ENCODE measurements at regions not wholly inside any gene's neighbourhood (a gene's known extent, or its start where the extent isn't known, plus 50 kb on each side); places are given as distances from the start of the nearest gene placed in this dataset.

GRCh38 chr2:131584380-131584779 is 56.7 kb downstream of the CCDC74A start:
- DNase-seq (ENCODE audit: low read depth, low spot score) (no peak), ATAC-seq (no peak)
- H3K9me3 ChIP-seq (ENCODE audit: control insufficient read depth, insufficient read depth, low read depth, low read length) = no peaks in the 10 kb centered on the region
- peaks cover 11% of the 10 kb centered on the region for H3K27me3 ChIP-seq (ENCODE audit: control insufficient read depth, insufficient read depth, low read length)
- H3K4me1 ChIP-seq (ENCODE audit: control insufficient read depth, insufficient read depth, low read length) = no peaks in the 10 kb centered on the region
- in situ Hi-C loops (cut with HindIII; ENCODE audit: low pct_unique_long_range_greater_than_20kb, low sequenced_read_pairs) = no loop called here
- H3K4me3 ChIP-seq (ENCODE audit: low read depth in 2 of 2, low read length in 2 of 2) = no peak overlapping the region
- no peaks in the 10 kb centered on the region for H3K36me3 ChIP-seq (ENCODE audit: control insufficient read depth, insufficient read depth, low read length)
- no peak for TF ChIP-seq REST (IDR thresholded peaks at IDR 0.05; ENCODE audit: insufficient read depth in 1 of 2, low read depth in 2 of 2, low read length in 1 of 2)
- no peak for TF ChIP-seq TCF7L2 (IDR thresholded peaks at IDR 0.05; ENCODE audit: low read depth, low read length)
- TF ChIP-seq SIN3A (IDR thresholded peaks at IDR 0.05; ENCODE audit: borderline replicate concordance, insufficient read depth, low read depth, low read length) = no peak
- no peak for TF ChIP-seq CTCF (IDR thresholded peaks at IDR 0.05)
- no peak for TF ChIP-seq POLR2AphosphoS5 (IDR thresholded peaks at IDR 0.05; ENCODE audit: low read depth, low read length)
- ChIA-PET CTCF (no interaction called here), POLR2A (no interaction called here)
- no peak overlapping the region for H3K27ac ChIP-seq (ENCODE audit: low read length)
- intact Hi-C loops (cut with micrococcal nuclease; ENCODE audit: unreplicated experiment) = no loop called here
- BruUV-seq (replicated peaks) = no TSS peak

GRCh38 chr2:131584940-131585339 is 57.3 kb downstream of the CCDC74A start:
- no peak for ATAC-seq
- Histone ChIP-seq H3K27ac (ENCODE audit: low read length) (no peak overlapping the region), H3K4me3 (ENCODE audit: low read depth in 2 of 2, low read length in 2 of 2) (no peak overlapping the region), H3K9me3 (ENCODE audit: control insufficient read depth, insufficient read depth, low read depth, low read length) (no peaks in the 10 kb centered on the region), H3K4me1 (ENCODE audit: control insufficient read depth, insufficient read depth, low read length) (no peaks in the 10 kb centered on the region), H3K36me3 (ENCODE audit: control insufficient read depth, insufficient read depth, low read length) (no peaks in the 10 kb centered on the region), H3K27me3 (ENCODE audit: control insufficient read depth, insufficient read depth, low read length) (peaks cover 11% of the 10 kb centered on the region)
- no TSS peak for BruUV-seq (replicated peaks)
- in situ Hi-C loops (cut with HindIII; ENCODE audit: low pct_unique_long_range_greater_than_20kb, low sequenced_read_pairs) (no loop called here), intact Hi-C loops (cut with micrococcal nuclease; ENCODE audit: unreplicated experiment) (no loop called here)
- DNase-seq (ENCODE audit: low read depth, low spot score) = no peak
- CTCF ChIA-PET = no interaction called here
- TF ChIP-seq SIN3A (IDR thresholded peaks at IDR 0.05; ENCODE audit: borderline replicate concordance, insufficient read depth, low read depth, low read length) (no peak), CTCF (IDR thresholded peaks at IDR 0.05) (no peak), REST (IDR thresholded peaks at IDR 0.05; ENCODE audit: insufficient read depth in 1 of 2, low read depth in 2 of 2, low read length in 1 of 2) (no peak), TCF7L2 (IDR thresholded peaks at IDR 0.05; ENCODE audit: low read depth, low read length) (no peak), POLR2AphosphoS5 (IDR thresholded peaks at IDR 0.05; ENCODE audit: low read depth, low read length) (no peak)
- POLR2A ChIA-PET = no interaction called here

All from Panc1 (cell line).